Caki2 (cell line): ENCODE measurements at regions not wholly inside any gene's neighbourhood (a gene's known extent, or its start where the extent isn't known, plus 50 kb on each side); places are given as distances from the start of the nearest gene placed in this dataset.
"Not testable (repeated sequence)": the region's sequence is repeated elsewhere in the genome, so short reads cannot be mapped to it uniquely, and the experiment has no call there.

ENCODE experiments used
- DNase-seq: peaks from one replicate; pipeline ENCODE4 v3.0.0-alpha.2; 2015; ENCODE audit warnings: low read depth
- in situ Hi-C: cut with HindIII; loops from 2 replicates; pipeline ENCODE4 v1.10.0; 2016; ENCODE audit warnings: low sequenced_read_pairs, low pct_unique_long_range_greater_than_20kb, mixed read lengths

DNA sequence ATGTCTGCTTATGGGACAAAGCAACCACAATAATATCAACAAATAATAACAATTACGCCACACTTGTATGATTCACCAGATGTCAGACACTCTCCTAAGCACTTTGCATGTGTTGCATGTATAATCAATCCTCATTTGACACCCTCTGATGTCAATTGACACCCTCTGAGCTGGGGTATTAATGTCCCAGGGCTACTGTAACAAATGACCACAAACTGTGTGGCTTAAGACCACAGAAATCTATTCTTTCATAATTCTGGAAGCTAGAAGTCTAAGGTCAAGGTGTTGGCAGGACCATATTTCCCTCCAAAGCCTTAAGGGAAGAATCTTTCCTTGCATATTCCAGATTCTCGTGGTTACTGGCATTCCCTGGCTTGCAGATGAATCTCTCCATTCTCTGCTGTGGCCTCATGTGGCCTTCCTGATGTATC is 112.7 kb downstream of the NPIPB5 start:
- peak; percentile 52 for DNase-seq

DNA sequence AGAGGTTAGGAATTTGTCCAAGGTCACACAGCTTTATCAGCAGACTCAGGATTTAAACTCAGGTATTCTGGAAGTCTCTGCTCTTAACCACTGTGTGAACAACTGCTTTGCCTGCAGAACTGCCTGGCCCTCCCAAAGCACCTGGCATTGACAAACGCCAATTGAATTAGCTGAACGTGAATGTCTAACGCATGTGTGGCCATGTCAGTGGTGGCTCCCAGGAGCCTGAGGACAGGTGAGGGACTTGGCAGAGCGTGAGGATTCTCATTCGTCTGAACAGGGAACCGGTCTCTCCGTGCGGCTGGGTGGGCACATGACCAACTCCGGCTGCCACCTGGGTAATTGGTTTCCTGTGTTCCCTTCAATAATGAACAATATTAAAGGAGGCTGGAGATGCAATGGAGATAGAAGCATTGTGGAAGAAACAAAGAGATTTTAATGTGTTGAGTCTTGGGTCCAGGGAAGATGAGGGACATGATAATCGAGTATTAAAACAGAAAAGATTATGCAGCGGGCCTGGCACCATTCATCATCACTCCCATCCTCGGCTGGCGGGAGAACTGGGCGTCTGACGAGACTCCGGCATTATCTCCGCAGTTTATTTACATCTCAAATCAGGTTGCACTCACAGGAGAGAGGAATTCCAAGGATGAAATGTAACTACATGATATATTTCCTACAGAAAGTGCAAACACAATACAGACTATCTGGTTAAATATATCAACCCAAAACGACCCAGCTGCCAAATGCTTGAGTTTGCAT is 113.5 kb downstream of the NPIPB5 start:
- no peak for DNase-seq

More for the DNA sequence above, 112.7 kb downstream of the NPIPB5 start:
- in situ Hi-C loops = no loop called here

DNA sequence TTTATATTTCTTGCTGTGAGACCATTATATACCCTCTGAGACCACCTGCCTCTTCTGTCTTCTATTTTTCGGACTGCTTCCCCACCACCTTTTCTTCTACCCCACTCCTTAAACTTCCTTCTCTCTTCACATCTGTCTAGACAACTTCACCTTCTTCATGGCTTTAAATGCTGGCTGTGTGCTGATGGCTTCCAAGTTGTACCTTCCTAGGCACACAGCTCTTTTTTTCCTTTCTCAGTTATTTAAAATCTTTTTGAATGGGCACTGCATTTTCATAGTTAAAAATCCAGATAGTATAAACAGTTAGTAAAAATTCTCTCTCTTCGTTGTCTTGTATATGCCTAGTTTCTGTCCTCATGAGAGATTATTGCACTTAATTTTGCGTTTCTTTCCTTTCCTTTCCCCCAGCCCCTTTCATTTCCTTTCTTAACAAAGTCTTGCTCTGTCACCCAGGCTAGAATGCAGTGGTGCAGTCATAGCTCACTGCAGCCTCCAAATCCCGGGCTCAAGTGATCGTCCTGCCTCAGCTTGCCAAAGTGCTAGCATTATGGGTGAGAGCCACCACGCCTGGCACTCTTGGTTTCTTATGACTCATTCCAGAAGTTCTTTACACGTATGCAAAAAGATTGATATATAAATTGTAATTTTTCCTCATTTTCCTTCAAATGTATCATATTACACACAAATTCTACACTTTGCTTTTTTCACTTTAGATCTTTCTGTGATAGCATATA is 114.3 kb downstream of the NPIPB5 start:
- DNase-seq = no peak
- in situ Hi-C loops = no loop called here

More for the DNA sequence above, 113.5 kb downstream of the NPIPB5 start:
- in situ Hi-C loops = no loop called here

DNA sequence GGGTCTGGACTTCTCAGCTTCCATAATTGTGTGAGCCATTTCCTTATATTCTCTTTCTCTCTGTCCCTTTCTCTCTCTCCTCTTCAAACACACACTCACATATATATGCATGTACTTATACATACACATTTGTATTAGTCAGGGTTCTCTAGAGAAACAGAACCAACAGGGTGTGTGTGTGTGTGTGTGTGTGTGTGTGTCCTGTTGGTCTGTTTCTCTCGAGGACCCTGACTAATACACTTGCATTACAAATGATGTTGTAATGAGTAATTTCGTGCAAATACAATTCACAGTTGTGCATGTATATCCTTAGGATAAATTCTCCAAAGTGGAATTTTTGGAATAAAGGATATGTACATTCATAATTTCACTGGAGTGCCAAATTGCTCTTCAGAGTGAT is 115.3 kb downstream of the NPIPB5 start:
- in situ Hi-C loops = no loop called here
- no peak for DNase-seq

DNA sequence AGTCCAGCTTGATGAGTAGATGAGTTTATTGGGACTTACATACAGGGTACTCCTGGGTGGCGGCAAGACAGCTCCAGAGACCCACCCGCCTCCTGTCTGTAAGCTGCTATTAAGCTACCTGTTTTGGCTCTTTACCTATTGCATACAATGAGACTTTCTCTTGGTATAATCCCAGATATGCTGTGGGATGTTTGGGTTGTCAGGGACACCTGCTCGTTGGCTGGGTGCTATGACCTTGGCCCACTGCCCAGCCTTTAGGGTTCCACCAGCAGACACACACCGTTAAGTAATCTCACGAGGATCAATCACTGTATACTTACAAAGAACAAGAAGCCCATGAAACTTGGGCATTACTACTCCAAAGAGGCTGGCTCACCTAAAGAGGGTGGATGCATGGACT is 116.4 kb downstream of the NPIPB5 start:
- in situ Hi-C loops = no loop called here

DNA sequence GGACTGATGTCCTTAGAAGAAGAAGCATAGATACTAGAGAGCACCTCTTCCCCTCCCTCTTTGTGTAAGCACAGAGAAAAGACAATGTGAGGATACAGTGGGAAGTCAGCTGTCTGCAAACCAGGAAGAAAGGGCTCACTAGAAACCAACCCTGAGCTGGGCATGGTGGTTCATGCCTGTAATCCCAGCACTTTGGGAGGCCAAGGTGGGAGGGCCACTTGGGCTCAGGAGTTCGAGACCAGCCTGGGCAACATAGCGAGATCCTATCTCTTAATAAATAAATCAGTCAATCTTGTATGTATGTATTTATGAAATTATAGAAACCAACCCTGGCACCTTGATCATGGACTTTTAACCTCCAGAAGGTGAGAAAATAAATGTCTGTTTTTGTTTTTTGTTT is 118.3 kb downstream of the NPIPB5 start:
- in situ Hi-C loops = no loop called here
- no peak for DNase-seq

More for the DNA sequence above, 116.4 kb downstream of the NPIPB5 start:
- no peak for DNase-seq

DNA sequence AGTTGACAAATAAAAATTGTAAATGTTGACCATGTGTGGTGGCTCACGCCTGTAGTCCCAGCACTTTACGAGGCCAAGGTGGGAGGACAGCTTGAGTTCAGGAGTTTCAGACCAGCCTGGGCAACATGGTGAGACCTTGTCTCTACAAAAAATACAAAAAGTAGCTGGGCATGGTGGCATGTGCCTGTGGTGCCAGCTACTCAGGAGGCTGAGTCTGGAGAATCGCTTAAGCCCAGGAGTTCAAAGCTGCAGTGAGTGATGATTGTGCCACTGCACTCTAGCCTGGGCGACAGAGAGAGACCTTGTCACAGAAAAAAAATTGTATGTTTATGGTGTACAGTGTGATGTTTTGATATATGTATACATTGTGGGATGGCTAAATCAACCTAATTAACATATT is 119.6 kb downstream of the NPIPB5 start:
- DNase-seq = no peak
- in situ Hi-C loops = no loop called here

DNA sequence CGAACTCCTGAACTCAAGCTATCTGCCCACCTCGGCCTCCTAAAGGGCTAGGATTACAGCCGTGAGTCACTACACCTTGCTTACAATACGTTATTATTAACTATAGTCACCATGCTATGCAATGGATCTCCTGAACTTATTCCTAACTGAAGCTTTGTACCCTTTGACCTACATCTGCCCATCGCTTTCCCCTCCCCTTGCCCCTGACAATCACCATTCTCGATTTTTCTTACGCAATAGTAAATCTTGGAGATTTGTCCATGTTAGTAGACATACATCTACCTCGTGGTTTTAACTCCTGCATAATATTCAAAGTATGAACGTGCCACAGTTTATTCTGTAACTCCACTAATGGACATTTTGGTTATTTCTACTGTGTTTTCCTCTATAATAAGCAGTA is 120.6 kb downstream of the NPIPB5 start:
- DNase-seq = no peak
- in situ Hi-C loops = no loop called here

DNA sequence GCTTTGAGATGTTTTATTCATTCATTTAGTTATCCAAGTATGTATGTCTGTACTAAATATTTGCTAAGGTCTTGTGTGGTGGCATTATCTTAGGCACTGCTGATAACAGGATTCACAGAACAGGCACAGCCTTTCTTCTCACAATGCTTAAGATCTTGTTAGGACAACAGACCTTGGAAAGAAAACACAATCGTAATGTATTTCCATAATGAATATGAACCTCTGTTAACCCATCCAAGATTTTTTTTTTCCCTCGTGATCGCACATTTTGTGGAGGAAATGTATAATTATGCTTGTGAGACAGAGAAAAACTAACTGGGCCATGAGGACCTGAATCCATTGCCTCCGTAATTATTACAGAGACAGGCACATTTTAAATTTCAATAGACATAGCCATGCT is 121.9 kb downstream of the NPIPB5 start:
- no peak for DNase-seq
- in situ Hi-C loops = no loop called here

DNA sequence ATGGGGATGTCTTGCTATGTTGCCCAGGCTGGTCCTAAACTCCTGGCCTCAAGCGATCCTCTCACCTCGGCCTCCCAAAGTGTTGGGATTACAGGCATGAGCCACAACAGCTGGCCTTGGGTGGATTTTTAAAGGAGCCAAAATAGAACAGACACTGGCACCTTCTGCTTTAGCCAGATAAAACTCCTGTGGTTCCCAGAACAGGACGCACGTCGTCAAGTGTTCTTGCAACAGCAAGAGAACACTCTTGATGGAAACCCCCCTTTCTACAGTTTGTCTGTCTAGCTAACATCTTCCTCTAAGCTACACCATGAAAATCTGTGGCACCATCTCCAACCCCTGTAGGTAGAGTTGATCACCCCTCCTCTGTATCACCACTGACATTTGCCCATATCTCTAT is 122.6 kb downstream of the NPIPB5 start:
- in situ Hi-C loops = no loop called here
- DNase-seq = no peak

DNA sequence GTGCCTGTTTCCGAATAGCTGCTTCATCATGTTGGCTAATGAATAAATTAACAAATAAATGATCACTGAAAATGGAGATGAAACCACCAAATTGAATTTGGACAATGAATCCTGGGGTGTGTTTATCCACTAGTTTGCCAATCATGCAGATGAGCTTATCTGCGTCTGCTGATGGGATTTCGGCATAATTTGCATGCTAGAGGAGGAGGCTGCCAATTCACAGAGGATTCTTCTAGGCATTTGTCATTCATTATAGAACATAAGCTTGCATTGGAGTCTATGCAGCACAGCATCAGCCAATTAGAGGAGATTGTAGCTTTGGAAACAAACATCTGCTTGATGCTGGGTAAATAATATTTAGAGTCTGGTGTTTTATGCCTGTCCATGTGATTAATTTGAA is 123.1 kb downstream of the NPIPB5 start:
- in situ Hi-C loops = no loop called here
- DNase-seq = no peak

DNA sequence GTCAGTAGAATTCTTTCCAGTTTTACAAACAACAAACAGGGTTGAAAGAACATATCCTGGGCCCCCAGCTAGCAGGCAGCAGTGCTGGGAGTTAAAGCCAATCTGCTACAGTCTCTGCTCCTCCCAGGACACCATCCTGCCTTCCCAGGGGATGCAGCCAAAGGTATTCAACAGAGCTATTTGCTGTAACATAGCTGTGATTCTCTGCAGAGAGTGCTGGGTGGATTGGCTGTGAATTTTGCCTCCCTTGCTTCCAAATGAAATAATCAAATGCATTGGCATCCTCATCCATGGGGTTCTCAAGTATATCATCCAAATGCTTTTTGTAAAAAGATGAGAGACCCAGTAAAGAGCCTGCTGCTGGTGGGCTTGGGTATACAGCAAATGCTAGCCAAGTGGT is 124.3 kb downstream of the NPIPB5 start:
- in situ Hi-C loops = no loop called here
- DNase-seq = no peak

DNA sequence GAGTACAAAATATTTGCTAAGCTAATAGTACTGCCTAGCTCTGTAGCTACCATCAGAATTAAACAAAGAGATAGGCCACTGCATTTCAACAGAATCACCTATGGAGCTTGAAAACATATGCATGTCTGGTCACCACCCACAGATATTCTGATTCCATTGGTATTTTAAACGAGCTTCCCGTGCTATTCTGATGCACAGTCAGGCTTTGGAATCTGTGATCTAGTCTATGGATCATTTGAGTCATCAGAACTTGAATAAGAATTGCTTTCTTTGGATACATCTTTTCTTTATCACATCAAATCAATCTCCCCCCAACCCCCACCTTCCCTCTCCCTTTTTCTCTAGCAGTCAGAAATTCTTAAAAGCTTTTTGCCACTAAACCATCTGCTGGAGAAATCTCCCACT is 124.7 kb downstream of the NPIPB5 start:
- no peak for DNase-seq
- in situ Hi-C loops = no loop called here

DNA sequence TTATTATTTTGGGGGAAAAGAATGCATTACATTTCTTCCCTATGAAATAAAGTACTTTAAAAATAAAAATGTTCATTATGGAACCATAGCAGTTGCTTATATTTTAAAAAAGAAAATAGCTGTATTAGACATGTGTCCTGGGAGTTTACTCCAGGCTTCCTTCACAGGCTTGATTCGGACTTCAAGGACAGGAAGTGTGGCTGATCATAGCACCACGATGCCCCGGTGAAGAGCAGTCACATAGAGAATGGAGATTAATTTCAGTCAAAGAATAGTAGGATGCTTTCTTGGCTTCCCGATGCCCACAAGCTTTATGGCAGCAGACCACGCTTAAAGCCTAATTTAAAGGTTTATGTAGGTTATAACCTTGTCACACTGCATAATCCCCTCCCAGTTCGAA is 125.1 kb downstream of the NPIPB5 start:
- in situ Hi-C loops = no loop called here
- no peak for DNase-seq

DNA sequence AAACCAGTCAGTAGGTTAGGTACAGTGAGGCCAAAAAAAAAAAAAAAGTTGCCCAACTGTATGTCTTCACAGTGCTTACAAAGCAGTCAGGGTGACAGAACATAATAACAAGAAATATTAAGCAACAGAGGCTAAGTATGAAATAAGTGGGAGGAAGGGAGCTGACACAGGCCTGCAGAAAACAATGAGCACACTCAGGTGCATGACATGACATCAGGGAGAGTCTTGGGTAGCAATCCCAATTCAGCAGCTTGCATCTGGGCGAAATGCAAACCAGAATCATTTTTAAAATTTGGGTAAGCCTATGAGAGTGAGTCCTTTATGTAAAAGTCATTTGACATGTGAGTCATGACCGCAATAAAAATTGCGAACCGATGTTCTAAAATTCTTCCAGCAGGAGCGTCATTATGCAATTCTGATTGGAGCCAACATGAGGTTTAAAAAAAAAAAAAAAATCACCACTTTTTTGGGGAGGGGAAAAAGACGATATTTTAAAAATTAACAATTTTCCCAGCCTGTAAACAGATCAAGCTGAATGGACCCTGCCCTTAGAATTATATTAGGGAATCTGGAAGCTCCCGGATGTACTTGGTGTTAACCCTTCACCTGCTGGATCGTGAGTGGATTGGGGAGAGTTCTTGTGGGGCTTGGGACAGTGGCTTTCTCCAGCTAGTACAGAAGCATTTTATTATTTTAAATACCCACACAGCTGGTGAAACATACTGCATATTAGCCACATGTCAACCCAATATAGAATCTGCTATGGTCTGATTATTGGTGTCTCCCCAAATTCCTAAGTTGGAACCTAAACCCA is 127.9 kb downstream of the NPIPB5 start:
- no peak for DNase-seq
- in situ Hi-C loops = no loop called here

DNA sequence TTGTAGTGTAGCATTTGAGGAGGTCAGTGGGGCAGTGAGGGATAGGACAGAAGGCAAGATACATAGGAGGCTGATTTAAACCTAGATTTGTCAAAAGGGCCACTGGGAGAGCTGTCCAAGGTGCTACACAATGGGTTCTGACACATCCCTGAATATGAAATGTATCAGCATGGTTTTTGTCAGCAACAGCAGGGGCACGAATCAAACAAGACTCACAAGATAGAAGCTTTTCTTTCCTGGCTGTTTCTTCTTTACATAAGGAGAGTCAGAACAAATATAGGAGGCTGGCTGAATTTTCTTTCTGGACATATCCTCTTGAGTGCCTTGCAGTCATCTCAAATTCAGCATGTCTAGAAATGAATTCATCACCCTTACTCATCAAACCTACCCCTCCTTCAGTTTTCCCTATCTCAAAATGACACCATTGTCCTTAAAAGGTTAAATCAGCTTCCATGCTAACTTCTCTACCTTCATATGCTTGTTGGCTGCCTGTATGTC is 130.5 kb downstream of the NPIPB5 start:
- in situ Hi-C loops = no loop called here
- peak; percentile 47 for DNase-seq

DNA sequence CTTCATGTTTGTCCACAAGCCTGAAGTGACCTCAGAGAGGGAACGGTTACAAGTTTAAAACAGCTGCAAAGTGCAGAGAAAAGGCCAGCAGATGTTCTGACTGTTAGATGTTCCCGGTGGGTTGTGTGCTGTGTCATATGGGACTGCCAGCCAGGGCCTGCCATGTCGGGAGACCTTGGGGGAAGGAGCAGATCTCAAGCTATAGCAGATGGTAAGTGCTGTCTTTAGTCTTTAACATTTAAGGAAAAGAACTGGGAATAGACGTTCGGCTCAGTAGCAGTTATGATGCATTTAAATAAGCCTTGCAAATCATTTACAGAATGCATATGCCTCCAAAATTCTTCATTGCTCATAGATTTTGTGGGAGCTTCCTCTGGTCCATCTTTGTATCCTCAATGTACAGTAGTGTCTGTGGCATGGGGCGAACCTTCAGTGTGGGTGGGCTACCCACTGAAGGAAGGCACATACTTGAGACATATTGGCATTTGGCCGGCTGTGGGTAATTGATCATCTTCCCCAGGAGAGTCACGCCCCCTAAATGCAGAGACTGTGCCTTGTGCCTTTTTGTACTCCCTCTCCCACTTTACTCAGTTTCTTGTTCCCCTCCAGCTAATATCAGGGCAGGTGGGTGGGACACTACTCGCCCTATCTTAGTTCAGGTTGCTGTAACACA is 131.9 kb downstream of the NPIPB5 start:
- DNase-seq = no peak
- in situ Hi-C loops = no loop called here

DNA sequence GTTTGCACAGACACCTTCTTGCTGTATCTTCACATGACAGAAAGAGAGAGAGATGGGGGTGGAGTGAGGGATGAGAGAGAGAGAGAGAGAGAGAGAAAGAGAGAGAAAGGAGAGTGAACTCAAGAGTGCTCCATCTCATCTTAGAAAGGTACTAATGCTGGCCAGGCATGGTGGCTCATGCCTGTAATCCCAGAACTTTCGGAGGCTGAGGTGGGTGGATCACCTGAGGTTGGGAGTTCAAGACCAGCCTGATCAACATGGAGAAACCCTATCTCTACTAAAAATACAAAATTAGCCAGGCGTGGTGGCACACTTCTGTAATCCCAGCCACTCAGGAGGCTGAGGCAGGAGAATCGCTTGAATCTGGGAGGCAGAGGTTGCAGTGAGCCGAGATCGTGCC is 132.5 kb downstream of the NPIPB5 start:
- DNase-seq, in situ Hi-C loops: not testable (repeated sequence)
